Skeletal muscle satellite cell (primary cell): ENCODE measurements at regions not wholly inside any gene's neighbourhood (a gene's known extent, or its start where the extent isn't known, plus 50 kb on each side); places are given as distances from the start of the nearest gene placed in this dataset.
A peak's percentile ranks its signal among the peaks of the same experiment; 100 is the strongest.

Experiments
- H3K27me3 ChIP-seq: 2 replicates; pipeline ENCODE4 v1.7.0; 2013; ENCODE audit warnings: low read length; ENCODE audit not compliant: control insufficient read depth, insufficient read depth
- H3K36me3 ChIP-seq: 2 replicates; pipeline ENCODE4 v1.7.0; 2013; ENCODE audit warnings: mild to moderate bottlenecking, control low read depth, low read length; ENCODE audit not compliant: insufficient read depth
- H3K4me1 ChIP-seq: 2 replicates; pipeline ENCODE4 v1.7.0; 2013; ENCODE audit warnings: low read length; ENCODE audit not compliant: control insufficient read depth, insufficient read depth
- H3K4me2 ChIP-seq: 2 replicates; pipeline ENCODE4 v1.7.0; 2013; ENCODE audit warnings: mild to moderate bottlenecking, low read length
- H3K4me3 ChIP-seq: 2 replicates; pipeline ENCODE4 v1.7.0; 2013; ENCODE audit warnings: low read length
- H3K9ac ChIP-seq: 2 replicates; pipeline ENCODE4 v1.7.0; 2013; ENCODE audit warnings: mild to moderate bottlenecking, low read depth, low read length, moderate library complexity
- H3K9me3 ChIP-seq: replicated peaks from 2 replicates; pipeline ENCODE4 v1.7.0; 2013; ENCODE audit warnings: mild to moderate bottlenecking, control low read depth, low read length

DNA sequence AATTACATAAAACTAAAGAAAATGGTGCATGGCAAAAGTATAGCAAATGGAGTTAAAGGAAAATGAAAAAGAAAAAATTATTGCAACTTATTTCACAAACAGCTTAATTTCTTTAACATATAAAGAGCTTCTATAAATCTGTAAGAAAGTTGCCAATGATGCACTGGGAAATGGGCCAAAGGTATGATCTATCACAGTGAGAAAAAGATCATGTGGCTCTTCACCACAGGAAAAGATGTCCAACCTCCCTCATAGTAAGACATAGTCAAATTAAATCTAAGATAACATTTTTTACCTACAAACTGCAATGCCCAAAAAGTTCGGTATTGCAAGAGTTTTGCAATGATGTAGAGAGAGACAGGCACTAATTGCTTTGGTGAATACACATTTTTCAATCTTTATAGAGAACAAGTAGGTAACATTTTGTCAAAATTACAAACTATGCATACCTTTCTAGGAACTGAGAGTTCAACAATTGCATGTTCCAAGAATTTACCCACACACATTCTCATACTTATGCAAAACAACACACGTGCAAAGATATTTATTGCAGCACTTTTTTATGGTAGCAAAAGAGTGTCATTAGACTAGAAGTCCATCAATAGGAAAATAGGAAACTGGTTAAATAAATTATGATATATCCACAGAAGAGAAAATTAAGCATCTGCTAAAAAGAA, 372.6 kb downstream of the QKI start:
- Histone ChIP-seq H3K9me3 (no peaks in the 10 kb centered on the region), H3K4me1 (peaks cover 10% of the 10 kb centered on the region), H3K27me3 (no peaks in the 10 kb centered on the region), H3K4me2 (no peak overlapping the region), H3K36me3 (no peaks in the 10 kb centered on the region), H3K9ac (no peak overlapping the region), H3K4me3 (no peak overlapping the region)

DNA sequence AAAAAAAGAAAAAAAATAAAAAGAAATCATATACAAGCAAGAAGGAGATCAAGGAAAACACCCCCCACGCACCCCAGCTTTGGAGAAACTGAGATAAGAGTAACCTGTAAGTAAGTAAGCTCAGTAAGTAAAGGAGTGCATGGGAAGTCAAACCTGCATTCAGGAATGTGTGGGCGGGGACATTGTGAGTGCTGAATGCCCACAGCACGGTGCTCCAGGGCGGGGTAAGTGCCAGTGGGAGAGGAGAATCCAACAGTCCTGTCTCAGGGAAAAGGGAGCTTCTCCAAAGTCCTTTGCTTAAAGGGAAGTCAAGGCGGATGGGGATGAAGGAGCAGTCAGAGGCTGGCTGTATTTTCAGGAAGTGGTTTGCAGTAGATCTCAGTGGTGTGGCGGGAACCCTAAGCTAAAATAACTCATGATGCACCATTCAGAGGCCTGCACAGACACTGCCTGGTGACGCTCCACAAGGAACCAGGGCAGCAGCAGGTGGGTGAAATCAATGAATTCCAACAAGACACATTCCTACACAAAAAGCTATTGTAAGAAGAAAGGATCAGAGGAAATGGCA, 368.0 kb downstream of the QKI start:
- H3K4me2 ChIP-seq: no peak overlapping the region
- H3K4me3 ChIP-seq: no peak overlapping the region
- H3K9me3 ChIP-seq: no peaks in the 10 kb centered on the region

DNA sequence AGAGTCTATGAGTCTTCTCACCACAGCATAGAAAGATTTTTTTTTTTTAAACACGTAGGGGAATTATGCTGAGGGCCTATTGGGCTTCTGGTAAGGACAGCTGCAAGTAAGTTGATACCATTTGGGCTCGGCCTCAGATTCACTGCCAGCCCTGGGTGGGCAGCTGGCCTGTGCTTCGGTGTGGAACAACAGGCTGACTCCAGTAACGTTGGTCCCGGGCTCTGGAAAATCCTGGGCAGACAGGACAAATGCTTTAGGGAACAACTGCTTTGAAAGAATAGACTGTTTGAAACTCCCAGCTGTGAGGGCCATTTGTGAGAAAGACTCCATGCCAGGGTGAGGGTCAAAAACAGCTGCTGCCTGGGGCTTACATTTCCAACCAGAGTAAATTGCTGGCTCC, 366.5 kb downstream of the QKI start:
- Histone ChIP-seq H3K36me3 (no peaks in the 10 kb centered on the region), H3K9me3 (no peaks in the 10 kb centered on the region), H3K9ac (peak overlapping the region; percentile 53), H3K4me2 (peak overlapping the region; percentile 0), H3K4me3 (no peak overlapping the region), H3K4me1 (peaks cover 9% of the 10 kb centered on the region), H3K27me3 (no peaks in the 10 kb centered on the region)

More for the DNA sequence above, 368.0 kb downstream of the QKI start:
- Histone ChIP-seq H3K27me3 (no peaks in the 10 kb centered on the region), H3K4me1 (peaks cover 9% of the 10 kb centered on the region), H3K36me3 (no peaks in the 10 kb centered on the region), H3K9ac (no peak overlapping the region)

DNA sequence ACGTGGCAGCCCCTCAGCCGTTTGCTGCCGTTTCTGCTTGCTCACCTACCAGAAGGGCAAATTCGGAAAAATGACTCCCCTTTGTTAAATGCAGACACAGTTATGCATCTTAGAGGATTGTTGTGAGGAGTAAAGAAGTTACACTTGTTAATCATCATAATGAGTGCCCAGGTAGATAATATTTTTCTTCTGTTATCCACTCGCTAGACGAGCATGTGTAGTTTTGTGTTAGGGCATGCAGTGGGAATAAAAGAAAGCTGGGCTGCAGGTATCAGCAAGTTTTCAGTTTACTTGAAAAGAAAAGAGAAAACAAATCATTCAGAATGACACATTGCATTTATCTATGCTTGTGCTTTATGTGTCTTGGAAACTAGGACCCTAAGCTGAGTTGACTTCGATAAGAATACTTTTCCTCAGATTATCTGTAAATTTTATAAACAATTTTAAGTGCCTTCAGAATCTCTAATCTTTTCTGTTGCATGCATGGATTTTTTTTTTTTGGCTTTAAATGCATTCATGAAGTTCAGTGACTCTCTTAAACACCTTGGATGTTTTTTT, 365.3 kb downstream of the QKI start:
- H3K9ac ChIP-seq: no peak overlapping the region
- H3K4me3 ChIP-seq: no peak overlapping the region
- peaks cover 9% of the 10 kb centered on the region for H3K4me1 ChIP-seq
- H3K36me3 ChIP-seq: no peaks in the 10 kb centered on the region
- no peak overlapping the region for H3K4me2 ChIP-seq
- no peaks in the 10 kb centered on the region for H3K27me3 ChIP-seq
- H3K9me3 ChIP-seq: no peaks in the 10 kb centered on the region

DNA sequence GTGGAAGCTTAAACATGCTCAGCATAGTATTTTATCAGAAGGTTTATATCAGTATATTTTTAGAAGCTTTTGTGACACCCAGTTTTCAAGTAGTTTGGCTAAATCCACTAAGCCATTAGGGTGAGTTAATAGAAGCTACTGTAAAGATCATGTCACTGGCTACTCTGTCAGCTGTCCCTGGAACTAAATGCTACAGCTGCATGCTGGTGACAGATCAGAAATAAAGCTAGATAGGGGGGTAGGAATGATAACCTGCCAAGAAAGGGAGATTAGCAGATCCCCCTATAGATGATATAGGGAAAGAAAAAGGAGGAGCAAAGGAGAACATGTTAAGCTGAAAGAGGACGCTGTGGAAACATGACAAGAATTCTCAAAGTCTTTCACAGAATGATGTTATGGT, 363.2 kb downstream of the QKI start:
- Histone ChIP-seq H3K4me2 (no peak overlapping the region), H3K9ac (no peak overlapping the region), H3K36me3 (no peaks in the 10 kb centered on the region), H3K27me3 (no peaks in the 10 kb centered on the region), H3K4me3 (no peak overlapping the region), H3K4me1 (peaks cover 9% of the 10 kb centered on the region), H3K9me3 (no peaks in the 10 kb centered on the region)

DNA sequence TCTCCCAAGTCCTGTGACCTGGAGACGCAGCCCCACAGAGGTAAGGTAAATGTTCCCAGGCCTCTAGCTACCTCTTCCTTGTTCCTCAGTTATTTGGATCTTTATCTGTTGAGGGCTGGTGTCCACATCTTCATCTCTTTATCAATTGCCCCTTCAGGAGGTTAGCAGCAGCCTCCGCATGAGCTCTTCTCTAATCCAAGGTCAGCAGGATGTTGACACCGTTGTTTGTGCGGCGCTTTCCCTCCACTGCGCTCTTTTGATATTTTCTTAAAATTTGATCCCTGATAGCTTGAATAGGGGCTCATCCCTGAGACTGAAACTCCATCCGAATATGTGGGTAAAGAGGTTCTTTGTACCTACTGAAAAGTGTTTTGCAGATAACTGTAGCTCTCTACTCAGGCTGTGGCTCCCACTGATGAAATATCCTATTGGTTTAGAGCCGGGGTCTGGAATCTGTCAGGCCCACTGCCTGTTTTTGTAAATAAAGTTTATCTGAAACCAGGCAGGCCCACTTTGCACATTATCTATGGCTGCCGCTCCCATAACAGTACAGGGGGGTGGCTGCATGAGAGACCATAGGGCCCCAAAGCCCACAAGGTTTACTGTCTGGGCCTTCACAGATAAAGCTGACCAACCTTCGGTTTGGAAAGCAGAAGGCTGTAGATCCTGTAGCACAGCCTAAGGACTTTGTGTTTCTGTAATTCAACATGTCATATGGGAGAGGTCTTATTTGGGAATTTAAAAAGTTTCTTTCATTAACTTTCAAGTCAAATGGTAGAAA, 362.6 kb downstream of the QKI start:
- Histone ChIP-seq H3K9me3 (no peaks in the 10 kb centered on the region), H3K27me3 (no peaks in the 10 kb centered on the region), H3K4me1 (peaks cover 9% of the 10 kb centered on the region), H3K36me3 (no peaks in the 10 kb centered on the region), H3K4me2 (no peak overlapping the region), H3K9ac (no peak overlapping the region), H3K4me3 (no peak overlapping the region)

DNA sequence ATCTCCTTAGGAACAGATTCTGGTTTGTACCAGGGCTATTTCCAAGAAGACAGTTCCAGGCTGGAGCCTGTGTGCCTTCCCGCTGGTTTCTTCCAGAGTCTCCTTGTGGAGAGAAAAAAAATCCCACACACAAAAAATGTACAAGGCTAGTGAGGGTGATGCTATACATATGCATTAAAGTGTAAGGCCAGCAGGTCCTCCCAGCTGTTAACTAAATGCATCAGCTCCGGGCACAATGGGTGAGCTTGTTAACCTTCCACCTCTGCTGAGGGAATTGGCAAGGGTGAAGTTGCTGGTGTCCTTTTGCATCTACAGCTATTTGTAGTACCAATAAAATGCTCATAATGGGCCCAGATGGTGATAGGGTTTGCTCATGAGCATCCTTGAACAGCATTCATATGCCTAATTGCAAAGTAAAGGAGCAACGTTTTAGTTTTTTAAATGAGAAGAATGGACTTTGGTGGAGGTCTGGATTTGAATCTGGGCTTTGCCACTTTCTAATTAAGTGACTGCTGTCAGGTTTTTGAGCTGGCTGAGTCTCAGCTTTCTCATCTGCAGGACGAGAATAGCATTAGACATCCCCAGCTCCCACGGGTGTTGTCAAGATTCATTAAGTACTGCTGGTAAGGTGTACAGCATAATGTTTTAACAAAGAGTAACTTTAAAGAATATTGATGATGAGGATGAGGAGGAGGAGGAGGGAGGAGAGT, 361.8 kb downstream of the QKI start:
- Histone ChIP-seq H3K4me1 (peaks cover 9% of the 10 kb centered on the region), H3K9ac (no peak overlapping the region), H3K27me3 (no peaks in the 10 kb centered on the region), H3K9me3 (no peaks in the 10 kb centered on the region), H3K36me3 (no peaks in the 10 kb centered on the region), H3K4me3 (no peak overlapping the region), H3K4me2 (no peak overlapping the region)

DNA sequence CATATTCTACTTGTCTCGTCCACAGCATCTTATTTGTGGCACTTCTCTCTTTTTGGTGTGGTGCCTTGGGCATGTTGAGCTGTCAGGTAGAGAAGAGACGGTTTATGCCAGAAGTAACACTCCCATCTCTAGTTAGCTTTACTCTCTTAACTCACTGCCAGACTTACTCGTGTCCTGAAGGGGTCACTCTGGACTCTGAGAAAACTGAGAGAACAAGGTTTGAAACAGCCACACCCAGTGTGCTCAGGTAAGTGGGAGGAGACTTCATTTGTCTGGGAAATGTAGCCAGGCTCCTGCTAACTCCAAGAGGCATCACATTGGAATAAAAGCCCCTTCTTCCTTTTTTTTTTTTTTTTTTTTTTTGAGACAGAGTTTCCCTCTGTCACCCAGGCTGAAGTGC, 360.8 kb downstream of the QKI start:
- H3K36me3 ChIP-seq: no peaks in the 10 kb centered on the region
- H3K9ac ChIP-seq: no peak overlapping the region
- no peaks in the 10 kb centered on the region for H3K27me3 ChIP-seq
- no peak overlapping the region for H3K4me2 ChIP-seq
- no peaks in the 10 kb centered on the region for H3K4me1 ChIP-seq
- no peaks in the 10 kb centered on the region for H3K9me3 ChIP-seq
- H3K4me3 ChIP-seq: no peak overlapping the region

DNA sequence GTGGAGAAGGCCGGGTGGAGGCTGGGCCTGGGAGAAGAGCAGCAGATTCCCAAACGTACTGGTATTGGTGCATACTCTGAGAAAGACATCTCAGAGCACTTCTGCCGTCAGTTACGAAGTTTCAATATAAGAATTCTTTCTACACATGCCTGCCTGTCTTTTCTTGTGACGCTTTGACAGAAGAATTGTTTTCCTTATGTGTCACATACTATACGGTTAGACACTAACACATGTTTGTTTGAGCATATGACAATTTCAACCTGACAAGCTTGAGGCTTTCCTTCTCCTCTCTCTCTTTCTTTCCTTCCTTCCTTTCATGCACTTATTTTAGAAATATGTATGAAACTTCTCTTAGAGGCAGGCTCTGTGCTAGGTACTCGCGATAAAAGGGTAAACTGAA, 360.0 kb downstream of the QKI start:
- Histone ChIP-seq H3K9me3 (no peaks in the 10 kb centered on the region), H3K4me2 (no peak overlapping the region), H3K9ac (no peak overlapping the region), H3K36me3 (no peaks in the 10 kb centered on the region), H3K27me3 (no peaks in the 10 kb centered on the region), H3K4me3 (no peak overlapping the region), H3K4me1 (no peaks in the 10 kb centered on the region)

DNA sequence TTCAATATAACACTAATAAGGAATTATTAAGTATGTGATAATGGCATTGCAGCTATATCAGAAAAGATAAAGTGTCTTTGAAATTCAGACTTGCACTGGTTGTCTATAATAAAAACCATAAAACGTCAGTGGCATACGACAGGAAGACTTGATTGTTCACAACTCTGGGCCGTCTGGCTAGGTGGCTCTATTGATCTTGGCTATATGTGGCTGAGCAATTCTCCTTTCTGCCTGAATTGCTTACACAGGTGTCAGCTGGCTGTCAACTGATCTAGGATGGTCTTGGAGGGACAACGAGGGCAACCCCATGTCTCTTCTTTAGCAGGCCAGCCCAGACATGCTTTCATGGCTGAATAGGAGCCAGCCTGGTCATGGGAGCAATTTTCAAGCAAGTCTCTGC, 359.1 kb downstream of the QKI start:
- no peaks in the 10 kb centered on the region for H3K9me3 ChIP-seq
- no peaks in the 10 kb centered on the region for H3K36me3 ChIP-seq
- no peaks in the 10 kb centered on the region for H3K27me3 ChIP-seq
- H3K9ac ChIP-seq: no peak overlapping the region
- H3K4me2 ChIP-seq: no peak overlapping the region
- no peaks in the 10 kb centered on the region for H3K4me1 ChIP-seq
- no peak overlapping the region for H3K4me3 ChIP-seq

DNA sequence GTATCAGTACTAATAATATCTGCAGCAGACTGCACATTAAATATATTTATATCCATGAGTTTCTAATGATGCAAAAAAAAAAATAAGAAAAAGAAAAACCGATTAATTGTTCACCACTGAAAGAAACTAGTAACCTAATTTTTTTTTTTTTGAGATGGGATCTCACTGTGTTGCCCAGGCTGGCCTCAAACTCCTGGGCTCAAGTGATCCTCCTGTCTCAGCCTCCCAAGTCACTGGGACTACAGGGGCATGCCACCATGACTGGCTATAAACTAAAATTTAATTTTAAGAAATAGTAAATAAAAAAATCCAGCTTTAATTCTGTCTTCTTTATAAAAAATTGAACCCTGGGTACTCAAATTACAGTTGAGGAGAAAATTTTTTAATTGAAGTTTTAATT, 358.2 kb downstream of the QKI start:
- Histone ChIP-seq H3K9me3 (no peaks in the 10 kb centered on the region), H3K4me3 (no peak overlapping the region), H3K36me3 (no peaks in the 10 kb centered on the region)

More for the DNA sequence above, 358.2 kb downstream of the QKI start:
- Histone ChIP-seq H3K27me3 (no peaks in the 10 kb centered on the region), H3K9ac (no peak overlapping the region), H3K4me1 (no peaks in the 10 kb centered on the region), H3K4me2 (no peak overlapping the region)
